Activated naive CD8-positive, alpha-beta T cell treated with anti-CD3 and anti-CD28 coated beads, Interleukin-2, amount 10 ng/mL, durations not matched to agents 7 days and 5 days (primary cell): ENCODE measurements at regions not wholly inside any gene's neighbourhood (a gene's known extent, or its start where the extent isn't known, plus 50 kb on each side); places are given as distances from the start of the nearest gene placed in this dataset.

ENCODE experiments used
- ATAC-seq: fragments of 150-1000 bp; cut with Tn5 transposase; one replicate; pipeline ENCODE4 v1.10.0; 2021; ENCODE audit warnings: low read depth, moderate library complexity
- POLR2A ChIA-PET: fragments of 350-600 bp; sonication (Branson Sonifier 250); formaldehyde crosslinking; loops from one replicate; lab custom pipeline; 2021; ENCODE audit warnings: antibody characterized with exemption; lab: Charles Lee
- DNase-seq: peaks from one replicate; pipeline ENCODE4 v3.0.0; 2021
- H3K27ac Mint-ChIP-seq: one replicate; pipeline ENCODE4 v1.8.0; 2022; ENCODE audit warnings: mild to moderate bottlenecking, mixed read lengths
- H3K27me3 Mint-ChIP-seq: one replicate; pipeline ENCODE4 v1.8.0; 2022; ENCODE audit warnings: mild to moderate bottlenecking, moderate library complexity, mixed read lengths
- H3K36me3 Mint-ChIP-seq: one replicate; pipeline ENCODE4 v1.8.0; 2021; ENCODE audit warnings: mild to moderate bottlenecking, mixed read lengths
- H3K4me1 Mint-ChIP-seq: one replicate; pipeline ENCODE4 v1.8.0; 2021; ENCODE audit warnings: mixed read lengths
- H3K4me3 Mint-ChIP-seq: one replicate; pipeline ENCODE4 v1.8.0; 2022; ENCODE audit warnings: mild to moderate bottlenecking, moderate library complexity, mixed read lengths
- H3K9me3 Mint-ChIP-seq: one replicate; pipeline ENCODE4 v1.8.0; 2021; ENCODE audit warnings: mixed read lengths

- no peak overlapping the region for H3K4me3 Mint-ChIP-seq
- peaks cover 2% of the 10 kb centered on the region for H3K27me3 Mint-ChIP-seq
- POLR2A ChIA-PET = no interaction called here
Observed at GRCh38 chr5:126369995-126370731, 53.0 kb upstream of the GRAMD2B start.

DNA sequence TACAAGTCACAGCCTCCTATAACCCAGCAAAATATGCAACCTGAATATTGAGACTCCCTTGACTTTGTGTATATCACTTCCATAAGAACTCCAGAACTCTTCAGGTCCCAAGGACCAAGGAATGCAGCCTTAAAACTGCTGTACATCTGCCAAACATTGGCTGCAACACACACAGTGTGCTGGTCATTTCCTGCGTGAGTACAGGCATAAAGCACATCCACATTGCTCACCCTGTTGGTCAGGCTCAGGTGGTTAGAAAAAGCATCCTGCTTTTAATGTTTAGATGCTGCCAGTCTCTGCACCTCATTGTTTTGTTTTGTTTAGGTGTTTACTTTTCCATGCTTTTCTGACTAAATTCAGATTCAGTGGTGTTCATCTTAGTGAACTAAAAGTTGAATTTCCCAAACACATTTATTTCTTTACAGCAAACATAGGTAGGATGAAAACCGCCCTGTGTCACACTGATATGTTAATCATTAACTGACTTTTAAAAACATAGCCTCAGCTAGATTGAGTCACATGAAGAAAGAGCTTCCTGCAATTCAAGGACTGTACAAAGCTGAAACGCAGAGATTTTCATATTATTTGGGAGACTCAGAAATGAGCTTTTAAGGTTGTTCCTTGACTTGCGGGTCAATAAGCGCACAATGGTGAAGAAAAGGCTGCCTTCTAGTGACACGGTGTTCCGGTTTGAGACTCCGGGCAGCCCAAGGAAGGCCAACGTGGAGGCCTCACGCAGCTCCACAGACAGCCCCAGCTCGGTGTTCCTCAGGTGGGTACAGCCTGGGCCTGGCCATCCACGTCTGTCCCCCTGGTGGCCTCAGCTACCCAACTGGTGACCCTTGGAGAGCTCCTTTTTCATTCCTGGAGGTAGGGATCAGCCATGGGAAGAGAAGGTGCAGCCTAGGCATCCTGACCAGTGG is 52.2 kb upstream of the GRAMD2B start:
- H3K36me3 Mint-ChIP-seq = no peaks in the 10 kb centered on the region
- H3K4me1 Mint-ChIP-seq = peaks cover 12% of the 10 kb centered on the region
- no peaks in the 10 kb centered on the region for H3K9me3 Mint-ChIP-seq
- ATAC-seq (no peak), DNase-seq (no peak)
- no peak overlapping the region for H3K27ac Mint-ChIP-seq
- POLR2A ChIA-PET = no interaction called here
- H3K27me3 Mint-ChIP-seq = peaks cover 2% of the 10 kb centered on the region
- no peak overlapping the region for H3K4me3 Mint-ChIP-seq

More at GRCh38 chr5:126369995-126370731, 53.0 kb upstream of the GRAMD2B start:
- H3K9me3 Mint-ChIP-seq = no peaks in the 10 kb centered on the region
- ATAC-seq = no peak
- H3K4me1 Mint-ChIP-seq = peaks cover 12% of the 10 kb centered on the region
- no peaks in the 10 kb centered on the region for H3K36me3 Mint-ChIP-seq
- no peak overlapping the region for H3K27ac Mint-ChIP-seq
- DNase-seq = no peak

DNA sequence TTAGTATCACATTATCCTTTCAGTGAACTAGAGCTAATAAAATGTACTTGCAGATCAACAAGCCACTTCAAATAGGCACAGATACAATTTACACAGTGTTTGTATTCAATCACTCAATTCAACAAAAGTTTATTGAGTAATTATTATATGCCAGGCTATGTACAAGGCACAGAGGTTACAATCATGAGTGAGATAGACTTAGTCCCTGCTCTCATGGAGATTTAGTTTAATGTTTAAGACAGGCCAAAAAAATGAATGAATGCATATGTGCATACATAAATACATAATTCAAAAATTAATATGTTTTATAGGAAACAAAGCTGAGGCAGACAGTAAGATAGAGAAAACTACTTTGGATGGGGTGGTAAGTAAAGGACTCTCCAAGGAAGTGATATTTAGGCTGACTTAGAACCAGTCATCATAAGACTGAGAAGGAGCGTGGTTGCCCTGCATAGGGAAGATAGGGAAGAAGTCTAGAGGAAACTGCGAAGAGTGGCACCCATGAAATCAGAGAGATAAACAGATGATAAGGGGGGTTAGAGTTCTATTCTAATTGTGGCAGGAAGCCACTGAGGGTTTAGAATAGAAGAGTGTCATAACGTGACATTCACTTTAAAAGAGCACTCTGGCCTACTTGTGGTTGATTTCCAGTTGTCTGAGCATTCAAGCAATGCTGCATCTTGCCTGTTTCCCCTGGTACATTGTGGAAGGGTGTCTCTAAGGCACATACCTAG is 49.7 kb upstream of the GRAMD2B start:
- POLR2A ChIA-PET = no interaction called here
- ATAC-seq = peak; percentile 87
- Mint-ChIP-seq H3K4me1 (peaks cover 12% of the 10 kb centered on the region), H3K27me3 (no peaks in the 10 kb centered on the region), H3K36me3 (no peaks in the 10 kb centered on the region), H3K27ac (no peak overlapping the region), H3K9me3 (no peaks in the 10 kb centered on the region), H3K4me3 (no peak overlapping the region)
- no peak for DNase-seq
